Inflammatory macrophage treated with lipopolysaccharide for 1 hour (primary cell): ENCODE measurements at regions not wholly inside any gene's neighbourhood (a gene's known extent, or its start where the extent isn't known, plus 50 kb on each side); places are given as distances from the start of the nearest gene placed in this dataset.
A peak's percentile ranks its signal among the peaks of the same experiment; 100 is the strongest.
"Not testable (repeated sequence)": the region's sequence is repeated elsewhere in the genome, so short reads cannot be mapped to it uniquely, and the experiment has no call there.

Experiments
- DNase-seq, 2 donors: peaks; one replicate each; pipeline ENCODE4 v3.0.0-alpha.2; 2020 to 2022

- DNase-seq, result no peak
Observed at GRCh38 chr5:71771191-71771590, 52.1 kb downstream of the CARTPT start.

GRCh38 chr5:71778678-71779276 lies 59.7 kb downstream of the CARTPT start:
- no peak for DNase-seq

- no peak for DNase-seq
Observed at GRCh38 chr5:71780597-71780996, 61.5 kb downstream of the CARTPT start.

- DNase-seq, result no peak
Observed at GRCh38 chr5:71782393-71782770, 63.3 kb downstream of the CARTPT start.

- DNase-seq, result peak; percentile 7 to 58
Observed at GRCh38 chr5:71782771-71783770, 64.0 kb downstream of the CARTPT start.

GRCh38 chr5:71783891-71784290 lies 64.8 kb downstream of the CARTPT start:
- no peak for DNase-seq

- DNase-seq, result no peak
Observed at GRCh38 chr5:71786337-71787055, 67.4 kb downstream of the CARTPT start.

- DNase-seq, result no peak
Observed at GRCh38 chr5:71788794-71789193, 69.7 kb downstream of the CARTPT start.

GRCh38 chr5:71789746-71790145 lies 70.7 kb downstream of the CARTPT start:
- no peak for DNase-seq

GRCh38 chr5:71790433-71790832 lies 71.4 kb downstream of the CARTPT start:
- DNase-seq, result no peak

- DNase-seq, result not testable (repeated sequence)
Observed at GRCh38 chr5:71792041-71792440, 73.0 kb downstream of the CARTPT start.

GRCh38 chr5:71794061-71794695 lies 75.1 kb downstream of the CARTPT start:
- no peak for DNase-seq

GRCh38 chr5:71802673-71803072 lies 83.6 kb downstream of the CARTPT start:
- DNase-seq, result no peak

GRCh38 chr5:71806711-71807110 lies 87.6 kb downstream of the CARTPT start:
- no peak for DNase-seq

GRCh38 chr5:71807909-71808308 lies 88.8 kb downstream of the CARTPT start:
- DNase-seq, result no peak

GRCh38 chr5:71809446-71809845 lies 90.4 kb downstream of the CARTPT start:
- no peak for DNase-seq

- DNase-seq, result no peak
Observed at GRCh38 chr5:71810023-71810422, 90.9 kb downstream of the CARTPT start.

GRCh38 chr5:71810471-71811195 lies 91.6 kb downstream of the CARTPT start:
- no peak for DNase-seq

GRCh38 chr5:71811779-71812178 lies 92.7 kb downstream of the CARTPT start:
- no peak for DNase-seq

- DNase-seq, result no peak
Observed at GRCh38 chr5:71816307-71816706, 97.2 kb downstream of the CARTPT start.

- no peak for DNase-seq
Observed at GRCh38 chr5:71817891-71818290, 98.8 kb downstream of the CARTPT start.

- no peak for DNase-seq
Observed at GRCh38 chr5:71821029-71821428, 102.0 kb downstream of the CARTPT start.
